H9 (cell line): ENCODE measurements at regions not wholly inside any gene's neighbourhood (a gene's known extent, or its start where the extent isn't known, plus 50 kb on each side); places are given as distances from the start of the nearest gene placed in this dataset.

Source experiments
- DNase-seq: peaks from one replicate; pipeline ENCODE4 v3.0.0-alpha.2; 2017
- H2AFZ ChIP-seq: one replicate; pipeline ENCODE4 v1.6.1; 2013; ENCODE audit warnings: mild to moderate bottlenecking, low read length, control low read depth, moderate library complexity
- H2AK5ac ChIP-seq: 2 replicates; pipeline ENCODE4 v1.6.1; 2013; ENCODE audit warnings: low read length, control low read depth, mixed read lengths; ENCODE audit not compliant: insufficient read length
- H2BK120ac ChIP-seq: one replicate; pipeline ENCODE4 v1.6.1; 2013; ENCODE audit warnings: low read depth, mild to moderate bottlenecking, low read length, control low read depth, inconsistent platforms; ENCODE audit not compliant: poor library complexity, severe bottlenecking
- H2BK12ac ChIP-seq: 2 replicates; pipeline ENCODE4 v1.6.1; 2013; ENCODE audit warnings: low read length, control low read depth, mixed read lengths, low read depth; ENCODE audit not compliant: insufficient read length
- H2BK15ac ChIP-seq: 2 replicates; pipeline ENCODE4 v1.6.1; 2013; ENCODE audit warnings: low read depth, low read length, control low read depth
- H2BK20ac ChIP-seq: one replicate; pipeline ENCODE4 v1.6.1; 2013; ENCODE audit warnings: low read depth, mild to moderate bottlenecking, low read length, control low read depth, inconsistent platforms; ENCODE audit not compliant: poor library complexity, severe bottlenecking
- H2BK5ac ChIP-seq: 2 replicates; pipeline ENCODE4 v1.6.1; 2013; ENCODE audit warnings: low read length, control low read depth, mixed read lengths; ENCODE audit not compliant: insufficient read length
- H3K14ac ChIP-seq: 2 replicates; pipeline ENCODE4 v1.6.1; 2013; ENCODE audit warnings: low read length, control low read depth; ENCODE audit not compliant: insufficient read depth
- H3K18ac ChIP-seq: 2 replicates; pipeline ENCODE4 v1.6.1; 2013; ENCODE audit warnings: low read depth, mild to moderate bottlenecking, mixed read lengths, low read length, control low read depth; ENCODE audit not compliant: insufficient read length
- H3K23ac ChIP-seq: 2 replicates; pipeline ENCODE4 v1.6.1; 2013; ENCODE audit warnings: low read length, control low read depth, mixed read lengths, low read depth; ENCODE audit not compliant: insufficient read length
- H3K23me2 ChIP-seq: 2 replicates; pipeline ENCODE4 v1.6.1; 2013; ENCODE audit warnings: low read depth, mild to moderate bottlenecking, mixed read lengths, low read length, control low read depth; ENCODE audit not compliant: insufficient read length, poor library complexity, severe bottlenecking
- H3K27ac ChIP-seq: 2 replicates; pipeline ENCODE4 v1.5.1; 2013; ENCODE audit warnings: low read length, control low read depth, mixed read lengths, low read depth; ENCODE audit not compliant: insufficient read length
- H3K27me3 ChIP-seq: 2 replicates; pipeline ENCODE4 v1.6.1; 2013; ENCODE audit warnings: low read length, control low read depth, inconsistent platforms; ENCODE audit not compliant: insufficient read depth
- H3K4ac ChIP-seq: 2 replicates; pipeline ENCODE4 v1.6.1; 2013; ENCODE audit warnings: low read depth, mild to moderate bottlenecking, control low read depth, inconsistent platforms, low read length, moderate library complexity
- H3K4me1 ChIP-seq: 2 replicates; pipeline ENCODE4 v1.6.1; 2013; ENCODE audit warnings: low read length, control low read depth, inconsistent platforms; ENCODE audit not compliant: insufficient read depth
- H3K4me2 ChIP-seq: 2 replicates; pipeline ENCODE4 v1.6.1; 2013; ENCODE audit warnings: low read length, control low read depth, mixed read lengths; ENCODE audit not compliant: insufficient read length, insufficient read depth
- H3K56ac ChIP-seq: 2 replicates; pipeline ENCODE4 v1.6.1; 2013; ENCODE audit warnings: low read depth, mild to moderate bottlenecking, mixed read lengths, low read length, control low read depth; ENCODE audit not compliant: insufficient read length
- H3K79me1 ChIP-seq: 2 replicates; pipeline ENCODE4 v1.6.1; 2013; ENCODE audit warnings: low read depth, mild to moderate bottlenecking, moderate library complexity, low read length, control low read depth, inconsistent platforms; ENCODE audit not compliant: insufficient read depth, poor library complexity, severe bottlenecking
- H3K79me2 ChIP-seq: 2 replicates; pipeline ENCODE4 v1.6.1; 2013; ENCODE audit warnings: low read length, control low read depth, inconsistent platforms; ENCODE audit not compliant: insufficient read depth
- H3K9ac ChIP-seq: 2 replicates; pipeline ENCODE4 v1.6.1; 2013; ENCODE audit warnings: low read length, control low read depth, mixed read lengths; ENCODE audit not compliant: insufficient read length; ENCODE audit errors: extremely low read depth
- H3K9me3 ChIP-seq: one replicate; pipeline ENCODE4 v1.6.1; 2013; ENCODE audit warnings: low read depth, low read length, inconsistent platforms; ENCODE audit not compliant: control insufficient read depth
- H3T11ph ChIP-seq: one replicate; pipeline ENCODE4 v1.6.1; 2013; ENCODE audit warnings: mild to moderate bottlenecking, low read length, control low read depth, inconsistent platforms
- H4K20me1 ChIP-seq: one replicate; pipeline ENCODE4 v1.6.1; 2013; ENCODE audit not compliant: control insufficient read depth, insufficient read length, insufficient read depth
- H4K5ac ChIP-seq: 2 replicates; pipeline ENCODE4 v1.6.1; 2013; ENCODE audit warnings: low read depth, mild to moderate bottlenecking, mixed read lengths, low read length, control low read depth; ENCODE audit not compliant: insufficient read length
- H4K8ac ChIP-seq: replicated peaks from 2 replicates; pipeline ENCODE4 v1.6.1; 2013; ENCODE audit warnings: low read length, control low read depth, mixed read lengths, low read depth; ENCODE audit not compliant: insufficient read length
- H4K91ac ChIP-seq: 2 replicates; pipeline ENCODE4 v1.6.1; 2013; ENCODE audit warnings: low read depth, mild to moderate bottlenecking, moderate library complexity, mixed read lengths, low read length, control low read depth; ENCODE audit not compliant: insufficient read length
- H3K27ac Mint-ChIP-seq, 3 experiments: 2 replicates in 2 of 3; 3 replicates in 1 of 3; pipeline ENCODE4 v1.8.0; 2020 to 2021; ENCODE audit warnings: mixed read lengths in 3 of 3, mild to moderate bottlenecking in 1 of 3, moderate library complexity in 1 of 3
- H3K27me3 Mint-ChIP-seq: 2 replicates; pipeline ENCODE4 v1.8.0; 2021; ENCODE audit warnings: low read depth, mild to moderate bottlenecking, moderate library complexity, mixed read lengths
- H3K36me3 Mint-ChIP-seq, 3 experiments: 2 replicates in 2 of 3; 3 replicates in 1 of 3; pipeline ENCODE4 v1.8.0; 2020 to 2021; ENCODE audit warnings: low read depth in 3 of 3, mixed read lengths in 3 of 3; ENCODE audit not compliant: insufficient read depth in 1 of 3
- H3K4me1 Mint-ChIP-seq, 2 experiments: 2 replicates each; pipeline ENCODE4 v1.8.0; 2020; ENCODE audit warnings: mixed read lengths in 2 of 2
- H3K4me3 Mint-ChIP-seq, 2 experiments: 2 replicates in 1 of 2; 3 replicates in 1 of 2; pipeline ENCODE4 v1.8.0; 2020 to 2021; ENCODE audit warnings: mild to moderate bottlenecking in 2 of 2, mixed read lengths in 2 of 2, moderate library complexity in 1 of 2
- H3K9me3 Mint-ChIP-seq, 2 experiments: 2 replicates in 1 of 2; 3 replicates in 1 of 2; pipeline ENCODE4 v1.8.0; 2020; ENCODE audit warnings: mild to moderate bottlenecking in 2 of 2, mixed read lengths in 2 of 2, moderate library complexity in 1 of 2
- WGBS: extraction: QIAGEN DNeasy Blood & Tissue Kit; methylation state at CpG from one replicate; pipeline ENCODE4 v1.1.7; 2013; ENCODE audit warnings: missing lambda C conversion rate, low lambda C conversion rate, mixed read lengths; ENCODE audit not compliant: insufficient read length; ENCODE audit errors: extremely low coverage; 5-methylcytosine and 5-hydroxymethylcytosine counted together
- TF ChIP-seq, protein P1 (sequence below): fragments of 200-600 bp; sonication (generic); conservative IDR thresholded peaks from 3 replicates; pipeline ENCODE4 v1.8.0; 2021; ENCODE audit warnings: antibody characterized with exemption, mild to moderate bottlenecking

DNA sequence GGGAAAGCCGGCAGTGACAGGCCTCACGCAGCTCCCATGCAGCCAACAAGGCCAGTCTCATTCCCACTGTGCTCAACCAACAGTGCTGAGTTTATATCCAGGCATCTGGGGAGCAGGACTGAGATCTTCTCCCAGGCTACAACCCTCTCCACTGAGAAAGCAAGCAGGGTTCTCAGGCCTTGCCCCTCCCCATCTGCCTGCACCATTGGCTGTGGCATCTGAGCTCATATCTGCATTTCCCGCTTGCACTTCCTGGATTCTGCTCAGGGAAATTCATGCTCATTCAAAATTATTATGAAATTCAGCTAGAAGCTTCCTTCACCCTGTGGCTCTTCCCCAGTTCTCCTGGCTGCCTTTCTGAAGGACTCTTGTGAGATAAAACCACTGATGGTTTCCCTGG, 1029.0 kb downstream of the GRM8 start:
- no peaks in the 10 kb centered on the region for H3K27me3 ChIP-seq
- H4K91ac ChIP-seq = no peak overlapping the region
- no peaks in the 10 kb centered on the region for H3K4me1 ChIP-seq
- H3K4me3 Mint-ChIP-seq = no peak overlapping the region
- H3K79me1 ChIP-seq = no peaks in the 10 kb centered on the region
- H2BK120ac ChIP-seq = no peak overlapping the region
- DNase-seq = no peak
- peaks cover 3 to 6% of the 10 kb centered on the region in 2 experiments; a peak in 4 of 5 replicates for H3K9me3 Mint-ChIP-seq
- no peak overlapping the region for H3K56ac ChIP-seq
- no peak overlapping the region for H3K18ac ChIP-seq
- H3K4me1 Mint-ChIP-seq = peaks cover 0 to 4% of the 10 kb centered on the region in 2 experiments; a peak in 2 of 4 replicates
- H3K27ac ChIP-seq = no peak overlapping the region
- no peaks in the 10 kb centered on the region for H3K9me3 ChIP-seq
- no peak overlapping the region for H3K4me2 ChIP-seq
- H3K9ac ChIP-seq = no peak overlapping the region
- H2AK5ac ChIP-seq = no peak overlapping the region
- no peak overlapping the region for H2BK5ac ChIP-seq
- no peaks in the 10 kb centered on the region for H3K79me2 ChIP-seq
- TF ChIP-seq, protein P1, sequence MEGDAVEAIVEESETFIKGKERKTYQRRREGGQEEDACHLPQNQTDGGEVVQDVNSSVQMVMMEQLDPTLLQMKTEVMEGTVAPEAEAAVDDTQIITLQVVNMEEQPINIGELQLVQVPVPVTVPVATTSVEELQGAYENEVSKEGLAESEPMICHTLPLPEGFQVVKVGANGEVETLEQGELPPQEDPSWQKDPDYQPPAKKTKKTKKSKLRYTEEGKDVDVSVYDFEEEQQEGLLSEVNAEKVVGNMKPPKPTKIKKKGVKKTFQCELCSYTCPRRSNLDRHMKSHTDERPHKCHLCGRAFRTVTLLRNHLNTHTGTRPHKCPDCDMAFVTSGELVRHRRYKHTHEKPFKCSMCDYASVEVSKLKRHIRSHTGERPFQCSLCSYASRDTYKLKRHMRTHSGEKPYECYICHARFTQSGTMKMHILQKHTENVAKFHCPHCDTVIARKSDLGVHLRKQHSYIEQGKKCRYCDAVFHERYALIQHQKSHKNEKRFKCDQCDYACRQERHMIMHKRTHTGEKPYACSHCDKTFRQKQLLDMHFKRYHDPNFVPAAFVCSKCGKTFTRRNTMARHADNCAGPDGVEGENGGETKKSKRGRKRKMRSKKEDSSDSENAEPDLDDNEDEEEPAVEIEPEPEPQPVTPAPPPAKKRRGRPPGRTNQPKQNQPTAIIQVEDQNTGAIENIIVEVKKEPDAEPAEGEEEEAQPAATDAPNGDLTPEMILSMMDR = no peak
- no peaks in the 10 kb centered on the region for H3K27me3 Mint-ChIP-seq
- no peak overlapping the region for H2BK15ac ChIP-seq
- H3K36me3 Mint-ChIP-seq = peaks cover 0 to 9% (median under 1%) of the 10 kb centered on the region in 3 experiments; a peak in 2 of 7 replicates
- H3K4ac ChIP-seq = no peak overlapping the region
- no peaks in the 10 kb centered on the region for H4K20me1 ChIP-seq
- no peak overlapping the region for H4K5ac ChIP-seq
- H3K14ac ChIP-seq = no peak overlapping the region
- no peak overlapping the region for H3T11ph ChIP-seq
- no peak overlapping the region for H2AFZ ChIP-seq
- H2BK20ac ChIP-seq = no peak overlapping the region
- no CpG with 5 or more reads among the region's 3 CpGs for WGBS
- H4K8ac ChIP-seq = no peak overlapping the region
- H3K27ac Mint-ChIP-seq = no peak overlapping the region
- H3K23ac ChIP-seq = no peak overlapping the region
- H3K23me2 ChIP-seq = no peaks in the 10 kb centered on the region
- H2BK12ac ChIP-seq = no peak overlapping the region
